ENCODE measurements at regions not wholly inside any gene's neighbourhood (a gene's known extent, or its start where the extent isn't known, plus 50 kb on each side); places are given as distances from the start of the nearest gene placed in this dataset.

GRCh38 chr17:45733781-45734180 lies 50.3 kb upstream of the CRHR1 start:
- 68% methylated on average over 2 of the region's 2 CpGs for WGBS

More at GRCh38 chr17:45733781-45734180, 50.3 kb upstream of the CRHR1 start:
- Histone ChIP-seq H2BK12ac (ENCODE audit: low read length in 2 of 2) (no peak overlapping the region), H2AFZ (ENCODE audit: low read depth, low read length) (no peak overlapping the region), H3K4me1 (ENCODE audit: control insufficient read depth, insufficient read depth, low read depth, low read length) (no peaks in the 10 kb centered on the region), H3K4ac (ENCODE audit: low read depth in 1 of 2, low read length in 2 of 2) (no peak overlapping the region), H4K8ac (ENCODE audit: low read length) (no peak overlapping the region), H3K27me3 (ENCODE audit: control insufficient read depth in 1 of 2, insufficient read depth in 1 of 2, low read length in 2 of 2) (peaks cover 24 to 38% of the 10 kb centered on the region in 2 experiments), H2BK5ac (ENCODE audit: low read depth, low read length, poor library complexity, severe bottlenecking) (no peak overlapping the region), H3K18ac (ENCODE audit: low read depth in 1 of 2, low read length in 2 of 2) (no peak overlapping the region), H3K4me3 (ENCODE audit: insufficient read depth in 1 of 2, low read depth in 1 of 2, low read length in 2 of 2) (no peak overlapping the region), H2BK15ac (ENCODE audit: low read depth, poor library complexity, severe bottlenecking) (no peak overlapping the region), H2BK120ac (ENCODE audit: low read depth, low read length) (no peak overlapping the region), H2AK5ac (ENCODE audit: low read length, severe bottlenecking) (no peak overlapping the region), H3K9ac (ENCODE audit: low read length) (no peak overlapping the region), H3K36me3 (ENCODE audit: control insufficient read depth in 1 of 2, insufficient read depth in 2 of 2, low read depth in 1 of 2, low read length in 2 of 2) (no peaks in the 10 kb centered on the region), H3K23ac (ENCODE audit: low read length in 2 of 2) (no peak overlapping the region), H3K4me2 (ENCODE audit: low read length, poor library complexity, severe bottlenecking) (no peak overlapping the region), H4K91ac (ENCODE audit: low read length) (no peak overlapping the region), H3K79me1 (replicated peaks; ENCODE audit: low read length, poor library complexity, severe bottlenecking) (no peaks in the 10 kb centered on the region), H3K14ac (ENCODE audit: low read length in 2 of 2) (no peak overlapping the region), H3K27ac (ENCODE audit: low read length, poor library complexity, severe bottlenecking) (no peak overlapping the region), H3K9me3 (ENCODE audit: control insufficient read depth, low read length) (peaks cover 23% of the 10 kb centered on the region)
- no peak for DNase-seq
